ENCODE measurements at regions not wholly inside any gene's neighbourhood (a gene's known extent, or its start where the extent isn't known, plus 50 kb on each side); places are given as distances from the start of the nearest gene placed in this dataset.

GRCh38 chr7:25678215-25678614 is 449.9 kb upstream of the NPVF start:
- DNase-seq (ENCODE audit: extremely low spot score): no peak
- POLR2A ChIA-PET: no interaction called here
- TF ChIP-seq, protein P1, sequence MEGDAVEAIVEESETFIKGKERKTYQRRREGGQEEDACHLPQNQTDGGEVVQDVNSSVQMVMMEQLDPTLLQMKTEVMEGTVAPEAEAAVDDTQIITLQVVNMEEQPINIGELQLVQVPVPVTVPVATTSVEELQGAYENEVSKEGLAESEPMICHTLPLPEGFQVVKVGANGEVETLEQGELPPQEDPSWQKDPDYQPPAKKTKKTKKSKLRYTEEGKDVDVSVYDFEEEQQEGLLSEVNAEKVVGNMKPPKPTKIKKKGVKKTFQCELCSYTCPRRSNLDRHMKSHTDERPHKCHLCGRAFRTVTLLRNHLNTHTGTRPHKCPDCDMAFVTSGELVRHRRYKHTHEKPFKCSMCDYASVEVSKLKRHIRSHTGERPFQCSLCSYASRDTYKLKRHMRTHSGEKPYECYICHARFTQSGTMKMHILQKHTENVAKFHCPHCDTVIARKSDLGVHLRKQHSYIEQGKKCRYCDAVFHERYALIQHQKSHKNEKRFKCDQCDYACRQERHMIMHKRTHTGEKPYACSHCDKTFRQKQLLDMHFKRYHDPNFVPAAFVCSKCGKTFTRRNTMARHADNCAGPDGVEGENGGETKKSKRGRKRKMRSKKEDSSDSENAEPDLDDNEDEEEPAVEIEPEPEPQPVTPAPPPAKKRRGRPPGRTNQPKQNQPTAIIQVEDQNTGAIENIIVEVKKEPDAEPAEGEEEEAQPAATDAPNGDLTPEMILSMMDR (IDR thresholded peaks at IDR 0.05; ENCODE audit: control extremely low read depth, extremely low read depth, low read depth, missing control alignments): no peak
- CTCF ChIA-PET: no interaction called here

DNA sequence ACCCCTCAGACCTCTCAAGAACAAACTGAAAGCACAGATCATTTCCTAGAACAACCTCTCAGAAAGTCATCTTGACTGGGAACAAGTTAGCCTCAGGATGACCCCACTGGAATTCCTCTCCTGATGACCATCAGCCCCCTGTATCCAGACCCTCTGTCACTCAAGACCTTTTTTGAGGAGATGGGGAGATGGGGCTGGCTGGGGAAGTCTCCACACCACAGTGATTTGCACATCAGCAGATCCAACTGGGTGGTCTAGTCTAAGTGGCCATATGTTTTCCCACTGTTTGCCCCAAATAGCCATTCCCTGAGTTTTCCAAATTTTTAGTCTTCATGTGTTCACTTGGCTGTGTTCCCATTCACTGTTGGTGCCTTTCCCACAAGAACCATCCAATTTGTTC is 452.4 kb upstream of the NPVF start:
- POLR2A ChIA-PET: no interaction called here

DNA sequence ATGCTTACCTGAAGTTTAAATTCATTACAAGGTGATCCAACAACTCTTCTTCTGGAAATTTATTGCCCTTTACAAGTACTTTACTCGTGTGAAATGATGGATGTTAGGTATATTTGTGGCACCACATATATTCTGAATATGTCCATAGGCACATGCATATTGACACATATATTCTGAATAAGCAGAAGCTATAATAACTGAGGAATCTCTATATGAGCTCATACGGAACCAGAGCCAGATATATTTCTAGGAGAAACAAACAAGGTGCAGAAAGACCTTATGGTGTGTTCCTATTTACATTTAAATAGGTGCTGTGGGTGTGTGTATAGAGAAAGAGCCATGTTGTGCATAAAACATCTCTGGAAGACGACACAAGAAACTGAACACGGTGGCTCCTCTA is 456.1 kb upstream of the NPVF start:
- no peak for DNase-seq (ENCODE audit: extremely low spot score)
- POLR2A ChIA-PET: no interaction called here
- CTCF ChIA-PET: no interaction called here
- TF ChIP-seq, protein P1 (IDR thresholded peaks at IDR 0.05; ENCODE audit: control extremely low read depth, extremely low read depth, low read depth, missing control alignments): no peak

More for the DNA sequence above, 452.4 kb upstream of the NPVF start:
- CTCF ChIA-PET: no interaction called here
- DNase-seq (ENCODE audit: extremely low spot score): no peak
- TF ChIP-seq, protein P1 (IDR thresholded peaks at IDR 0.05; ENCODE audit: control extremely low read depth, extremely low read depth, low read depth, missing control alignments): no peak

DNA sequence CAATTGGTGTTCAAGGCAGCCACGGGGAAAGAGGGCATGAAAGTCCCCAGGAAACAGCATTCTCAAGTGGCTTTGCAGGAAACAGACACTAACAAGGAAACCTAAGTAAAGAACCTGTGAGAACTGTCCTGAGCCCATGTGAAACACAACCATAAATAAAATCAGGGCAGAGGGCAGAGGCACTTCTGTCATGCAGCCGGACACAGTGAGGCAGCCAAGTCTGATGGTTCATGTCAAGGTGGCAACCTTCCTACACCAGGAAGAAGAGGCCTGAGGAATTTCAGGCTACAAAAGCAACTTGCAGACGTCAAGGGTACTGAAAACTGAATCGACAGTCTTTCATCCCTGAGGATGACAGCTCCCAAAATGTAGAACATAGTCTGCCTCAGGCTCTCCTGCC is 458.2 kb upstream of the NPVF start:
- ChIA-PET CTCF (no interaction called here), POLR2A (no interaction called here)
- DNase-seq (ENCODE audit: extremely low spot score): no peak
- TF ChIP-seq, protein P1 (IDR thresholded peaks at IDR 0.05; ENCODE audit: control extremely low read depth, extremely low read depth, low read depth, missing control alignments): no peak

DNA sequence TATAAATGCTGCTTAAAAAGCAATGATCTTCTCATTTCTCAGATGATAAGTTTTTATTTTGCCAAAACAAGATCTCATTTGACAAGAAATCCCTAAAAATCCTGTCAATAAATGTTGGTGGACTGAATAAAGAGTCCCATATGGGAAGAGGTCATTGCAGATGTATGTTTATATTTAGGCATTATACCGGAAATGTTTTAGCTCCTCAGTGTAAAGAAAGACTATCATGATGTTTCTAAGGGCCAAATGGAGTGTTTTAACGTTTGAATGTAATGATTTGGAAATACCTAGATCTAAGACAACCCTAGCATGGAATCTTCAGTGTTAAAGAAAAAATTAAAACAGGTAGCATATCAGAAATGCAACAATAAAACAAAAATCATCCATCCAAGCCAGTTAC is 457.8 kb upstream of the NFE2L3 start:
- POLR2A ChIA-PET: no interaction called here

DNA sequence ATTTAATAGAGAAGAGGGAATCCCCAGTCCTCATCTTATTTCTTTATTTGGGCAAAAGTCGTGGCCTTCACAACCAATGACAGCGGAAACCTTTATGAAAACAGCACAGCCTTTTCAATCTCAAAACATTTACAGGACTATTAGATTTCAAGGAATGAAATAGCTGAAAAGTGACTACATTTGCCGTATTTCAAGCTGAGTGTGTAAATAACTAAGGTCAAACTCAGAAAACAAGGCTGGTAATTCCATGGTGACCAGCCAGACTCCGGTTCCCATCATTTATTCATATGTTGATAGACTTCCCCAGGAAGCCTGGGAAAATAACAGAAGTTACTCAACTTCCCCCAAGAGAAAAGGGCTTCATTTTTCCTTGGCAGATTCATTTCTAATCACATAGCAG is 457.3 kb upstream of the NFE2L3 start:
- TF ChIP-seq, protein P1 (IDR thresholded peaks at IDR 0.05; ENCODE audit: control extremely low read depth, extremely low read depth, low read depth, missing control alignments): no peak
- POLR2A ChIA-PET: no interaction called here
- no peak for DNase-seq (ENCODE audit: extremely low spot score)
- CTCF ChIA-PET: interaction anchor here (1.2 kb wide), 1 partner anchor 37 kb away, joined by 3 read pairs; no protein-coding TSS in a partner anchor

More for the DNA sequence above, 457.8 kb upstream of the NFE2L3 start:
- no peak for DNase-seq (ENCODE audit: extremely low spot score)
- CTCF ChIA-PET: interaction anchor here (1.2 kb wide), 1 partner anchor 37 kb away, joined by 3 read pairs; no protein-coding TSS in a partner anchor
- TF ChIP-seq, protein P1 (IDR thresholded peaks at IDR 0.05; ENCODE audit: control extremely low read depth, extremely low read depth, low read depth, missing control alignments): no peak

GRCh38 chr7:25696571-25696970 is 455.4 kb upstream of the NFE2L3 start:
- no peak for DNase-seq (ENCODE audit: extremely low spot score)
- TF ChIP-seq, protein P1 (IDR thresholded peaks at IDR 0.05; ENCODE audit: control extremely low read depth, extremely low read depth, low read depth, missing control alignments): no peak
- ChIA-PET POLR2A (no interaction called here), CTCF (interaction anchor here (1.3 kb wide), 1 partner anchor 11 kb away, joined by 3 read pairs; no protein-coding TSS in a partner anchor)

Data from GM10248 (cell line).